ENCODE measurements at regions not wholly inside any gene's neighbourhood (a gene's known extent, or its start where the extent isn't known, plus 50 kb on each side); places are given as distances from the start of the nearest gene placed in this dataset.
A peak's percentile ranks its signal among the peaks of the same experiment; 100 is the strongest.

- ChIA-PET CTCF (interaction anchor here (0.7 to 4.7 kb wide), 26 partner anchors 12 to 176 kb away, joined by 3 to 48 read pairs (median 5); partner anchors contain the start of genes CSNK1A1 and GRPEL2), POLR2A (interaction anchor here (2.0 kb wide), 1 partner anchor 121 kb away, joined by 9 read pairs; no protein-coding TSS in a partner anchor)
Measured at GRCh38 chr5:149441986-149442385, 62.9 kb upstream of the IL17B start.

GRCh38 chr5:149441194-149441753, 62.2 kb upstream of the IL17B start:
- CTCF ChIA-PET: interaction anchor here (0.6 to 4.7 kb wide), 22 partner anchors 13 to 177 kb away, joined by 3 to 48 read pairs (median 6); partner anchors contain the start of genes CSNK1A1 and GRPEL2
- DNase-seq (ENCODE audit: low read depth, low spot score): no peak
- H3K4me3 ChIP-seq (ENCODE audit: low read depth, low read length): no peak overlapping the region
- TF ChIP-seq CTCF (IDR thresholded peaks at IDR 0.05; ENCODE audit: low read depth, low read length): no peak
- no peak overlapping the region for H3K27ac ChIP-seq (ENCODE audit: low read depth, low read length)
- peaks cover 2% of the 10 kb centered on the region for H3K27me3 ChIP-seq (ENCODE audit: control insufficient read depth, insufficient read depth, low read length)
- no peaks in the 10 kb centered on the region for H3K9me3 ChIP-seq (ENCODE audit: control insufficient read depth, insufficient read depth, low read length)
- POLR2A ChIA-PET: interaction anchor here (2.0 kb wide), 1 partner anchor 122 kb away, joined by 9 read pairs; no protein-coding TSS in a partner anchor

More at GRCh38 chr5:149441986-149442385, 62.9 kb upstream of the IL17B start:
- TF ChIP-seq CTCF (IDR thresholded peaks at IDR 0.05; ENCODE audit: low read depth, low read length): no peak
- no peaks in the 10 kb centered on the region for H3K9me3 ChIP-seq (ENCODE audit: control insufficient read depth, insufficient read depth, low read length)
- H3K4me3 ChIP-seq (ENCODE audit: low read depth, low read length): no peak overlapping the region
- no peak overlapping the region for H3K27ac ChIP-seq (ENCODE audit: low read depth, low read length)
- peaks cover 2% of the 10 kb centered on the region for H3K27me3 ChIP-seq (ENCODE audit: control insufficient read depth, insufficient read depth, low read length)
- DNase-seq (ENCODE audit: low read depth, low spot score): no peak

- POLR2A ChIA-PET: interaction anchor here (1.7 kb wide), 1 partner anchor 82 kb away, joined by 3 read pairs; the partner anchor contains the start of gene PCYOX1L
- Histone ChIP-seq H3K27ac (ENCODE audit: low read depth, low read length) (no peak overlapping the region), H3K9me3 (ENCODE audit: control insufficient read depth, insufficient read depth, low read length) (no peaks in the 10 kb centered on the region), H3K4me3 (ENCODE audit: low read depth, low read length) (no peak overlapping the region), H3K27me3 (ENCODE audit: control insufficient read depth, insufficient read depth, low read length) (peaks cover 2% of the 10 kb centered on the region)
- CTCF ChIA-PET: interaction anchor here (0.6 to 4.7 kb wide), 13 partner anchors 26 to 387 kb away, joined by 3 to 48 read pairs (median 10); partner anchors contain the start of gene CSNK1A1
- TF ChIP-seq CTCF (IDR thresholded peaks at IDR 0.05; ENCODE audit: low read depth, low read length): peak; percentile 41
- DNase-seq (ENCODE audit: low read depth, low spot score): no peak
Measured at GRCh38 chr5:149439899-149440542, 60.9 kb upstream of the IL17B start.

GRCh38 chr5:149438711-149439132, 59.6 kb upstream of the IL17B start:
- H3K9me3 ChIP-seq (ENCODE audit: control insufficient read depth, insufficient read depth, low read length): no peaks in the 10 kb centered on the region
- DNase-seq (ENCODE audit: low read depth, low spot score): no peak
- H3K27ac ChIP-seq (ENCODE audit: low read depth, low read length): peak overlapping the region; percentile 33
- POLR2A ChIA-PET: interaction anchor here (1.0 to 1.2 kb wide), 2 partner anchors 47 to 57 kb away, joined by 3 to 4 read pairs; no protein-coding TSS in a partner anchor
- no peak overlapping the region for H3K4me3 ChIP-seq (ENCODE audit: low read depth, low read length)
- no peak for TF ChIP-seq CTCF (IDR thresholded peaks at IDR 0.05; ENCODE audit: low read depth, low read length)
- CTCF ChIA-PET: interaction anchor here (1.0 to 2.5 kb wide), 9 partner anchors 56 to 180 kb away, joined by 3 to 16 read pairs (median 10); partner anchors contain the start of gene CSNK1A1
- peaks cover 2% of the 10 kb centered on the region for H3K27me3 ChIP-seq (ENCODE audit: control insufficient read depth, insufficient read depth, low read length)
